Osteocyte (in vitro differentiated cells): ENCODE measurements at regions not wholly inside any gene's neighbourhood (a gene's known extent, or its start where the extent isn't known, plus 50 kb on each side); places are given as distances from the start of the nearest gene placed in this dataset.

ENCODE experiments used
- DNase-seq: peaks from one replicate; pipeline ENCODE4 v3.0.0; 2021; ENCODE audit warnings: mixed read lengths; ENCODE audit not compliant: unreplicated experiment; ENCODE audit errors: extremely low spot score
- H3K27ac Mint-ChIP-seq: one replicate; pipeline ENCODE4 v1.8.0; 2021; ENCODE audit warnings: mild to moderate bottlenecking, mixed read lengths; ENCODE audit not compliant: unreplicated experiment
- H3K27me3 Mint-ChIP-seq: one replicate; pipeline ENCODE4 v1.8.0; 2021; ENCODE audit warnings: mixed read lengths; ENCODE audit not compliant: unreplicated experiment
- H3K36me3 Mint-ChIP-seq: one replicate; pipeline ENCODE4 v1.8.0; 2021; ENCODE audit warnings: mixed read lengths; ENCODE audit not compliant: unreplicated experiment
- H3K4me1 Mint-ChIP-seq: one replicate; pipeline ENCODE4 v1.8.0; 2021; ENCODE audit warnings: mixed read lengths; ENCODE audit not compliant: unreplicated experiment
- H3K4me3 Mint-ChIP-seq: one replicate; pipeline ENCODE4 v1.8.0; 2021; ENCODE audit warnings: mild to moderate bottlenecking, moderate library complexity, mixed read lengths; ENCODE audit not compliant: unreplicated experiment
- H3K9me3 Mint-ChIP-seq: one replicate; pipeline ENCODE4 v1.8.0; 2021; ENCODE audit warnings: mixed read lengths; ENCODE audit not compliant: unreplicated experiment
- CTCF ChIP-seq: fragments of 200-600 bp; sonication (generic); IDR thresholded peaks from 2 replicates; pipeline ENCODE4 v1.5.0; 2021; ENCODE audit warnings: antibody characterized with exemption, mild to moderate bottlenecking, moderate library complexity

GRCh38 chr7:133132906-133133305 lies 51.0 kb upstream of the CHCHD3 start:
- Mint-ChIP-seq H3K27ac (no peak overlapping the region), H3K4me3 (no peak overlapping the region), H3K36me3 (no peaks in the 10 kb centered on the region), H3K9me3 (no peaks in the 10 kb centered on the region), H3K27me3 (peaks cover 22% of the 10 kb centered on the region), H3K4me1 (no peaks in the 10 kb centered on the region)
- DNase-seq, result no peak
- TF ChIP-seq CTCF, result no peak

GRCh38 chr7:133134810-133135209 lies 52.9 kb upstream of the CHCHD3 start:
- H3K27me3 Mint-ChIP-seq, result peaks cover 22% of the 10 kb centered on the region
- H3K4me3 Mint-ChIP-seq, result no peak overlapping the region
- no peaks in the 10 kb centered on the region for H3K9me3 Mint-ChIP-seq
- TF ChIP-seq CTCF, result no peak
- H3K4me1 Mint-ChIP-seq, result no peaks in the 10 kb centered on the region
- H3K36me3 Mint-ChIP-seq, result no peaks in the 10 kb centered on the region
- DNase-seq, result no peak
- no peak overlapping the region for H3K27ac Mint-ChIP-seq

GRCh38 chr7:133135451-133135850 lies 53.6 kb upstream of the CHCHD3 start:
- no peak for TF ChIP-seq CTCF
- Mint-ChIP-seq H3K27me3 (peaks cover 22% of the 10 kb centered on the region), H3K4me1 (no peaks in the 10 kb centered on the region), H3K9me3 (no peaks in the 10 kb centered on the region), H3K36me3 (no peaks in the 10 kb centered on the region), H3K27ac (no peak overlapping the region), H3K4me3 (no peak overlapping the region)
- DNase-seq, result no peak

- DNase-seq, result no peak
- H3K4me1 Mint-ChIP-seq, result no peaks in the 10 kb centered on the region
- H3K27me3 Mint-ChIP-seq, result peaks cover 23% of the 10 kb centered on the region
- no peak overlapping the region for H3K4me3 Mint-ChIP-seq
- H3K36me3 Mint-ChIP-seq, result no peaks in the 10 kb centered on the region
- TF ChIP-seq CTCF, result peak; percentile 39
- H3K9me3 Mint-ChIP-seq, result no peaks in the 10 kb centered on the region
- H3K27ac Mint-ChIP-seq, result no peak overlapping the region
Observed at GRCh38 chr7:133139350-133139749, 57.5 kb upstream of the CHCHD3 start.

GRCh38 chr7:133139801-133140200 lies 57.9 kb upstream of the CHCHD3 start:
- no peaks in the 10 kb centered on the region for H3K4me1 Mint-ChIP-seq
- H3K9me3 Mint-ChIP-seq, result no peaks in the 10 kb centered on the region
- DNase-seq, result no peak
- H3K27me3 Mint-ChIP-seq, result peaks cover 26% of the 10 kb centered on the region
- H3K36me3 Mint-ChIP-seq, result no peaks in the 10 kb centered on the region
- TF ChIP-seq CTCF, result no peak
- no peak overlapping the region for H3K4me3 Mint-ChIP-seq
- H3K27ac Mint-ChIP-seq, result no peak overlapping the region
